Smooth muscle cell (in vitro differentiated cells): ENCODE measurements at regions not wholly inside any gene's neighbourhood (a gene's known extent, or its start where the extent isn't known, plus 50 kb on each side); places are given as distances from the start of the nearest gene placed in this dataset.
"Not testable (repeated sequence)": the region's sequence is repeated elsewhere in the genome, so short reads cannot be mapped to it uniquely, and the experiment has no call there.

ENCODE experiments used
- DNase-seq: peaks from one replicate; lab custom pipeline; 2025; ENCODE audit not compliant: unreplicated experiment; lab: John Stamatoyannopoulos, UW
- H2AFZ ChIP-seq: fragments of 200-600 bp; sonication (generic); 2 replicates; pipeline ENCODE4 v1.6.0; 2016; ENCODE audit warnings: antibody characterized with exemption, low read depth, mild to moderate bottlenecking
- H3F3A ChIP-seq: fragments of 200-600 bp; sonication (generic); 2 replicates; pipeline ENCODE4 v1.6.0; 2017; ENCODE audit warnings: antibody characterized with exemption, low read depth
- H3K27ac ChIP-seq: fragments of 200-600 bp; sonication (generic); 2 replicates; pipeline ENCODE4 v1.5.1; 2016; ENCODE audit warnings: low read depth, mild to moderate bottlenecking
- H3K27me3 ChIP-seq: fragments of 200-600 bp; sonication (generic); 2 replicates; pipeline ENCODE4 v1.6.1; 2016; ENCODE audit warnings: low read depth, mild to moderate bottlenecking
- H3K36me3 ChIP-seq: fragments of 200-600 bp; sonication (generic); 2 replicates; pipeline ENCODE4 v1.5.1; 2016; ENCODE audit warnings: low read depth
- H3K4me1 ChIP-seq: fragments of 200-600 bp; sonication (generic); 2 replicates; pipeline ENCODE4 v1.5.1; 2016; ENCODE audit warnings: low read depth
- H3K4me2 ChIP-seq: fragments of 200-600 bp; sonication (generic); 2 replicates; pipeline ENCODE4 v1.6.0; 2016; ENCODE audit warnings: mild to moderate bottlenecking
- H3K4me3 ChIP-seq: fragments of 200-600 bp; sonication (generic); 2 replicates; pipeline ENCODE4 v1.5.1; 2016; ENCODE audit warnings: mild to moderate bottlenecking
- H3K79me2 ChIP-seq: fragments of 200-600 bp; sonication (generic); 2 replicates; pipeline ENCODE4 v1.6.0; 2016; ENCODE audit warnings: low read depth, mild to moderate bottlenecking
- H3K9ac ChIP-seq: fragments of 200-600 bp; sonication (generic); 2 replicates; pipeline ENCODE4 v1.6.0; 2016; ENCODE audit warnings: low read depth
- H3K9me3 ChIP-seq: fragments of 200-600 bp; sonication (generic); replicated peaks from 2 replicates; pipeline ENCODE4 v1.5.1; 2016; ENCODE audit warnings: low read depth
- H4K20me1 ChIP-seq: fragments of 200-600 bp; sonication (generic); 2 replicates; pipeline ENCODE4 v1.6.0; 2016; ENCODE audit warnings: low read depth
- CTCF ChIP-seq: fragments of 200-600 bp; sonication (generic); IDR thresholded peaks from 2 replicates; pipeline ENCODE4 v1.5.1; 2017; ENCODE audit warnings: borderline replicate concordance, mild to moderate bottlenecking, antibody characterized with exemption; ENCODE audit not compliant: insufficient read depth, poor library complexity, severe bottlenecking
- WGBS: methylation state at CpG from one replicate; pipeline ENCODE4 v1.1.7; 2016; ENCODE audit warnings: low lambda C conversion rate; 5-methylcytosine and 5-hydroxymethylcytosine counted together

GRCh38 chr4:189143263-189143952, 797.3 kb upstream of the FRG1 start:
- H3K27ac ChIP-seq = no peak overlapping the region
- TF ChIP-seq CTCF = no peak
- no peaks in the 10 kb centered on the region for H3K36me3 ChIP-seq
- DNase-seq = no peak
- H3K79me2 ChIP-seq = no peaks in the 10 kb centered on the region
- H3K9me3 ChIP-seq = no peaks in the 10 kb centered on the region
- H2AFZ ChIP-seq = no peak overlapping the region
- H3K4me3 ChIP-seq = no peak overlapping the region
- H3K4me2 ChIP-seq = no peak overlapping the region
- no peaks in the 10 kb centered on the region for H4K20me1 ChIP-seq
- no peak overlapping the region for H3K9ac ChIP-seq
- H3K27me3 ChIP-seq = no peaks in the 10 kb centered on the region
- H3K4me1 ChIP-seq = no peaks in the 10 kb centered on the region
- 74% methylated on average over 6 of the region's 6 CpGs for WGBS
- no peaks in the 10 kb centered on the region for H3F3A ChIP-seq

DNA sequence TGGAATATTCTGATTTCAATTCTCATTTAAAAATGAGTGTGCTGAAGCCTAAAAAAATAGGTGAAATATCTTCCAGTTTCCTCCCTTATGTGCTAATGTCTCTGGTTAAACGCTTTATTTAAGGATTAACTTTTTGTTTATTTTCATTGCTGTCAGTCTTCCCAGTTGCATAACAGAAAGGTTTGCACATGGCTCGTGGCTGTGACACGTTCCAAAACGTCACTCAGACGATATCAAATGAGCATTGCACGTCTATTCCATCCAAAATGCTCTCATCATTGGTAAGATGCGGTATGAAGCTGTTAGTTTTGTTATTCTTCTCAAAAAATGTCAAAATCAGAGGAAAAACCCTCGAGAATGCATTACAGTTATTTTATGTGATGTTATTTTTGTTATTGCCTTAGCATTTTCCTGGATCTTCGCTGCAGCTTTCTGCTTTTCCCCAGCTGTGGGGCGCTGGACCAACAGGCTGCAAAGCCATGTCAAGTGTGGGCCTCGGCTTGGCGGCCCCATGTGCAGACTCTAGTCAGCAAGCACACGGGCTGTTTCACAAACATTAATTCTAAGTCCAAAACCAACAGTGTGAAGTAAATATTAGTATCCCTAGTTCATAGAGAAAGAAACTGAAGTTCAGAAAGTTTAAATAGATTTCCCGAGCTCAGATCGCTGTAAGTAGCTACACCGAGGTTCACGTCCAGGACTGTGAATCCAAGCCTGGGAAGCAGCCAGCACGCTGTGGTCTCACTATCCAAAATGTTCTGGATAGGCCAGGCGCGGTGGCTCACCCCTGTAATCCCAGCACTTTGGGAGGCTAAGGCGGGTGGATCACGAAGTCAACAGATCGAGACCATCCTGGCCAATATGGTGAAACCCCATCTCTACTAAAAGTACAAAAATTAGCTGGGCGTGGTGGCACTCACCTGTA, 793.4 kb upstream of the FRG1 start:
- H3K27ac ChIP-seq = no peak overlapping the region
- no peak overlapping the region for H3K4me3 ChIP-seq
- no peaks in the 10 kb centered on the region for H3K27me3 ChIP-seq
- H3K4me2 ChIP-seq = no peak overlapping the region
- H3K4me1 ChIP-seq = no peaks in the 10 kb centered on the region
- 94% methylated on average over 24 of the region's 24 CpGs for WGBS
- no peaks in the 10 kb centered on the region for H3K79me2 ChIP-seq
- no peaks in the 10 kb centered on the region for H3K36me3 ChIP-seq
- no peak overlapping the region for H2AFZ ChIP-seq
- H3K9ac ChIP-seq = no peak overlapping the region
- DNase-seq = no peak
- H3F3A ChIP-seq = no peaks in the 10 kb centered on the region
- TF ChIP-seq CTCF = no peak
- H3K9me3 ChIP-seq = no peaks in the 10 kb centered on the region
- no peaks in the 10 kb centered on the region for H4K20me1 ChIP-seq

GRCh38 chr4:189155083-189155482, 785.6 kb upstream of the FRG1 start:
- not testable (repeated sequence) for H4K20me1 ChIP-seq, H3K79me2 ChIP-seq, H3K9ac ChIP-seq, H3K27me3 ChIP-seq, DNase-seq, H3K4me3 ChIP-seq, H3K4me2 ChIP-seq, H3K27ac ChIP-seq, H3K36me3 ChIP-seq, H3F3A ChIP-seq, H2AFZ ChIP-seq, H3K4me1 ChIP-seq, H3K9me3 ChIP-seq
- 81% methylated on average over 12 of the region's 13 CpGs for WGBS

GRCh38 chr4:189162073-189162789, 778.4 kb upstream of the FRG1 start:
- Histone ChIP-seq H3K4me3 (no peak overlapping the region), H3K79me2 (no peaks in the 10 kb centered on the region), H3K4me2 (peak overlapping the region; percentile 40), H2AFZ (no peak overlapping the region), H3K27me3 (no peaks in the 10 kb centered on the region), H3K9me3 (no peaks in the 10 kb centered on the region), H3K27ac (no peak overlapping the region), H3K4me1 (peaks cover 53% of the 10 kb centered on the region), H3K36me3 (no peaks in the 10 kb centered on the region), H3K9ac (no peak overlapping the region), H4K20me1 (no peaks in the 10 kb centered on the region), H3F3A (peaks cover 4% of the 10 kb centered on the region)
- no peak for DNase-seq
- 57% methylated on average over 7 of the region's 7 CpGs for WGBS
- TF ChIP-seq CTCF = no peak
